ENCODE measurements at regions not wholly inside any gene's neighbourhood (a gene's known extent, or its start where the extent isn't known, plus 50 kb on each side); places are given as distances from the start of the nearest gene placed in this dataset.

DNA sequence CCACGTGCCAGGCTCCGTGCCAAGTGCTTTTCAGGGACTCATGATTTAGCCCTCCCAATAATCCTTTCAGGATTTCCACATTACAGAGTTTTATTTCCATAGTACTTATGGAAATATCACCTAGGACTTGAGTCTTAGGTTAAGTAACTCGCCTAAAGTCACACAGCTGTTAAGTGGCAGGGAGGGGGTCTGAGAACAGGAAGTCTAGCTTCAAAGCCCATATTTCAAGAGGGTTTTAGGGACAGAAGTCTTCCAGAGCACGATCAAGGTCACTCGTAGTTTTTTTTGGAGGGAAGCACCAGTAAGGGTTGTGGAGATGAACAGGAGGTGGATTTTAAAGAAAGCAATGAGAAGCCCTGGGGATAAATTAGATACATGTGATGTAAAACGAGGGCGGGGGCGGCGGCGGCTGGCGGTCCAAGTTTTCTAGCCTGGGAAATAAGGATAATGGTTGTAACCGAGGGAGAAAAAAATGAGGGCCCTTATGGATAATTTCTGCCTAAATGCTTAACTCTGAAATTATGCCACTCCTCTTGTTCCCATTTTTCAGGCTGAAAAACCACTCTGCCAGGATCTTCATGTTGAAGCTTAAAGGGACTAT is 192.6 kb upstream of the FOXN3 start (continued):
- TF ChIP-seq ZNF512 (tag; IDR thresholded peaks at IDR 0.05) (no peak), KLF6 (CRISPR knock-in tag; IDR thresholded peaks at IDR 0.05; ENCODE audit: borderline replicate concordance) (no peak)

- no peak overlapping the region for H3K27ac ChIP-seq (ENCODE audit: extremely low read depth, low read depth, low read length)
- no TSS peak for BruUV-seq (replicated peaks)
- no peak overlapping the region for H2AFZ ChIP-seq (ENCODE audit: low read depth, low read length)
- no peaks in the 10 kb centered on the region for H3K79me2 ChIP-seq (ENCODE audit: control insufficient read depth, insufficient read depth, low read length)
- DNase-seq (ENCODE audit: extremely low read depth in 1 of 4, low spot score in 3 of 4) (no peak), ATAC-seq (no peak), FAIRE-seq (no peak)
- intact Hi-C loops (cut with micrococcal nuclease): no loop called here
- H4K20me1 ChIP-seq (replicated peaks; ENCODE audit: control insufficient read depth, insufficient read depth, low read length): no peaks in the 10 kb centered on the region
- no peak overlapping the region for H3K4me2 ChIP-seq (ENCODE audit: insufficient read depth, low read length)
- H3K4me3 ChIP-seq: no peak overlapping the region
- 0% methylated on average over 1 of the region's 6 CpGs for WGBS (ENCODE audit: insufficient coverage, low coverage, missing lambda C conversion rate)
- no peaks in the 10 kb centered on the region for H3K4me1 ChIP-seq (replicated peaks in 1 of 2; ENCODE audit: control insufficient read depth in 2 of 2, insufficient read depth in 2 of 2, low read length in 2 of 2)
- H3K9ac ChIP-seq (ENCODE audit: insufficient read depth in 1 of 2, low read depth in 2 of 2, low read length in 2 of 2): no peak overlapping the region
- H3K27me3 ChIP-seq (ENCODE audit: control insufficient read depth in 2 of 2, insufficient read depth in 2 of 2, low read length in 2 of 2): peaks cover 0 to 4% of the 10 kb centered on the region in 2 experiments; a peak in 1 of 5 replicates
- no peaks in the 10 kb centered on the region for H3K9me1 ChIP-seq (ENCODE audit: control insufficient read depth, insufficient read depth, low read length)
- ChIA-PET CTCF (ENCODE audit: low intra/inter-chr PET ratio) (no interaction called here), POLR2A (no interaction called here)
- no peaks in the 10 kb centered on the region for H3K36me3 ChIP-seq (ENCODE audit: control insufficient read depth, insufficient read depth, low read length)
- in situ Hi-C loops (cut with MboI): no loop called here
- H3K9me3 ChIP-seq (replicated peaks; ENCODE audit: control insufficient read depth, insufficient read depth, low read depth, low read length): no peaks in the 10 kb centered on the region
- no peak for TF ChIP-seq ZBTB8A (IDR thresholded peaks at IDR 0.05; ENCODE audit: partially characterized antibody)
- no peak for TF ChIP-seq ZNF282 (CRISPR knock-in tag; IDR thresholded peaks at IDR 0.05)
- no peak for TF ChIP-seq ZNF175 (CRISPR knock-in tag; IDR thresholded peaks at IDR 0.05; ENCODE audit: low read depth)
- TF ChIP-seq HNRNPUL1 (IDR thresholded peaks at IDR 0.05; ENCODE audit: low read length): no peak
- TF ChIP-seq SRSF3 (IDR thresholded peaks at IDR 0.05; ENCODE audit: insufficient read depth, low read length): no peak
- no peak for TF ChIP-seq ZNF239 (CRISPR knock-in tag; IDR thresholded peaks at IDR 0.05)
- TF ChIP-seq FOXJ2 (tag; IDR thresholded peaks at IDR 0.05): no peak
- no peak for TF ChIP-seq ZBED1 (IDR thresholded peaks at IDR 0.05)
- TF ChIP-seq ZBTB9 (CRISPR knock-in tag; IDR thresholded peaks at IDR 0.05): no peak
- no peak for TF ChIP-seq ZNF165 (CRISPR knock-in tag; IDR thresholded peaks at IDR 0.05; ENCODE audit: borderline replicate concordance)
- TF ChIP-seq MAZ (CRISPR knock-in tag; conservative IDR thresholded peaks at IDR 0.05 in 1 of 2, IDR thresholded peaks at IDR 0.05 in 1 of 2): no peak
- TF ChIP-seq HMGXB4 (CRISPR knock-in tag; IDR thresholded peaks at IDR 0.05): no peak
- no peak for TF ChIP-seq FOXA3 (CRISPR knock-in tag; conservative IDR thresholded peaks at IDR 0.05 in 1 of 2, IDR thresholded peaks at IDR 0.05 in 1 of 2)
These were observed 190.4 kb upstream of the FOXN3 start for GRCh38 chr14:89607453-89607852.
